ENCODE measurements at regions not wholly inside any gene's neighbourhood (a gene's known extent, or its start where the extent isn't known, plus 50 kb on each side); places are given as distances from the start of the nearest gene placed in this dataset.

DNA sequence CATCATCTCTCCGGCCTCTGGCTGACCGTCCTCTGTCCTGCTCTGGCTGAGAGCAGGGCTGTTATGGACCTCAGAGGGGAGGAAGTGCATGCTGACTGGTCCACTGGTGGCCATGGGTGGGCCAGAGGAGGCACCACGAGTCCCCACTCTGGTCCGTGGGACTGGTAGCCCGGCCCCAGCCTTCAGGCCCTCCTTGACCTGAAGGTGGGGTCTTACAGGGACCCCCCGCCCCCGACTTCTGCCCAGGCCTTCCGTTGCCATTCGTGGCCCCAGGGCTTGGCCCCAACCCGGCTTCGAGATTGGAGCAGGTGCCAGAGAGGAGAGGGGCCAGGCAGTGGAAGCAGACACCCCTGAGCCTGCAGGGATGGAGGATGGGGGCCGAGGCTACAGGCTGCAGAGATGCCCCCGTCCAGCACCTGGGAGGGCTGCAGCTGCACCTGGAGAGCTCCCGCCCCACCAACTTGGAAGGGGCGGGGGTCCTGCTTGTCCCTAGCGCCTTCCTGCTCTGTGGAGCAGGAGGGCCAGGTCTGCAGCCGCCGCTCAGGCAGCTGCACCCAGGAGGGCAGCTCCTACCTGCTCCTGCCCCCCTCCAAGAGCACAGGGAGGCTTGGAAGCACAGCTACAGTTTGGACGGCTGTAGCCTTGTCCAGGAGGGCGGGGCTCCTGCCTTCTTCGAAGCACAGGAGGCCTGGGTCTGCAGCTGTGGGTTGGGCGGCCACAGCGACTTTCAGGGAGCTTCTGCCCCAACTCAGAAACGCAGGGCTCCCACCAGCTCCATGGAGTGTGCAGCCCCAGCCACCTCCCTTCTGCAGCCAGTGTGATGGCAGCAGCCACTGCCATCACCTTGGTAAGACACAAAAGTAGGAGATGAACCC lies 142.5 kb downstream of the KLF13 start:
- Mint-ChIP-seq H3K36me3 (ENCODE audit: low read depth) (no peaks in the 10 kb centered on the region), H3K4me3 (no peak overlapping the region), H3K27me3 (ENCODE audit: insufficient read depth) (peaks cover 4% of the 10 kb centered on the region), H3K27ac (no peak overlapping the region), H3K9me3 (no peaks in the 10 kb centered on the region), H3K4me1 (no peaks in the 10 kb centered on the region)
- peak; percentile 28 for DNase-seq
- no peak overlapping the region for H3K9ac ChIP-seq (ENCODE audit: extremely low read depth, low read length, poor library complexity, severe bottlenecking)
- WGBS, 2 experiments (ENCODE audit: insufficient coverage in 1 of 2, insufficient read length in 1 of 2) = 91 to 92% methylated on average over 9 to 24 of the region's 24 CpGs
- no peaks in the 10 kb centered on the region for H3K4me1 ChIP-seq (ENCODE audit: control insufficient read depth, insufficient read depth, low read length)
- H3K4me3 ChIP-seq (ENCODE audit: low read length) = no peak overlapping the region
- no peaks in the 10 kb centered on the region for H3K9me3 ChIP-seq (ENCODE audit: control insufficient read depth, low read length)
- H3K27ac ChIP-seq (ENCODE audit: low read depth, low read length) = no peak overlapping the region
- no peak for TF ChIP-seq CTCF (conservative IDR thresholded peaks at IDR 0.05)
- no peaks in the 10 kb centered on the region for H3K27me3 ChIP-seq (ENCODE audit: control insufficient read depth, insufficient read depth, low read length, poor library complexity, severe bottlenecking)
- no peaks in the 10 kb centered on the region for H3K36me3 ChIP-seq (ENCODE audit: control insufficient read depth, insufficient read depth, low read length)

DNA sequence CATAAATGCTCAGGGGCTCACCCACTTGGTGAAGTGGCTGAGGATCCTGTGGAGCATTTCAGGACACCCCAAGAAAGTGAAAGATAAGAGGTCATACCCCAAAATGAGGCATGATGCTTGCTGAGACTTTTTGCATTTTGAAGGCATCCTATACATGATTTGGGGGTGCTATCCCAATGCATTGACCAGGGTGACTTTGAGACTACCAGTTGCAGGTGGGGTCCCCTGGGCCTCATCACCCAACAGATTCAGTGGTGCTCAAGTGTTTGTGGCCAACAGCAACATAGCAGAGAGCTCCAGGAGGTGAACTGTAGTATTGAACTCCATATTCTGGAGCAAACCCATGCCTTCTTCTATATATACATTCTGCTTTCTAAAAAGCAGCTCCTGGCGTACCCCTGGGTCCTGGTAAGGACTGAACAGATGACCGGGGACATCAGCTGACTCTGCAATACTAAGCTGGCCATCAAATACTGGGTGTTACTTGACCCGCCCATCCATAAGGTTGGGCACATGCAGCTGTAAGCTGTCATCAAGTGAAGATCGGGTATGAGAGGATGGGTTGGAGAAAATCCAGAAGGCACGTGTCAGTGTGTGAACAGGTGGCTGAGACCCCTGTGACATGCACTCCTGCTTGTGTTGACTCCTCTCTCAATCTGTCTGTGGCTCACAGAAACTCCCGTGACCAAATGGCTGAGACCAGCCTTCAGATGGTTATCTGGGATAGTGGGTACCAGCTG lies 143.3 kb downstream of the KLF13 start:
- no peak overlapping the region for H3K27ac ChIP-seq (ENCODE audit: low read depth, low read length)
- no peaks in the 10 kb centered on the region for H3K4me1 ChIP-seq (ENCODE audit: control insufficient read depth, insufficient read depth, low read length)
- Mint-ChIP-seq H3K4me3 (no peak overlapping the region), H3K36me3 (ENCODE audit: low read depth) (no peaks in the 10 kb centered on the region), H3K9me3 (no peaks in the 10 kb centered on the region), H3K4me1 (no peaks in the 10 kb centered on the region), H3K27ac (no peak overlapping the region), H3K27me3 (ENCODE audit: insufficient read depth) (peaks cover 4% of the 10 kb centered on the region)
- H3K27me3 ChIP-seq (ENCODE audit: control insufficient read depth, insufficient read depth, low read length, poor library complexity, severe bottlenecking) = no peaks in the 10 kb centered on the region
- no peak overlapping the region for H3K9ac ChIP-seq (ENCODE audit: extremely low read depth, low read length, poor library complexity, severe bottlenecking)
- WGBS, 2 experiments (ENCODE audit: insufficient coverage in 1 of 2, insufficient read length in 1 of 2) = 90 to 94% methylated on average over 3 to 6 of the region's 6 CpGs
- no peak for DNase-seq
- H3K9me3 ChIP-seq (ENCODE audit: control insufficient read depth, low read length) = no peaks in the 10 kb centered on the region
- H3K36me3 ChIP-seq (ENCODE audit: control insufficient read depth, insufficient read depth, low read length) = no peaks in the 10 kb centered on the region
- no peak for TF ChIP-seq CTCF (conservative IDR thresholded peaks at IDR 0.05)
- no peak overlapping the region for H3K4me3 ChIP-seq (ENCODE audit: low read length)

- Mint-ChIP-seq H3K4me3 (no peak overlapping the region), H3K27ac (no peak overlapping the region), H3K36me3 (ENCODE audit: low read depth) (no peaks in the 10 kb centered on the region), H3K27me3 (ENCODE audit: insufficient read depth) (peaks cover 4% of the 10 kb centered on the region), H3K4me1 (peaks cover 2% of the 10 kb centered on the region), H3K9me3 (no peaks in the 10 kb centered on the region)
- DNase-seq = peak; percentile 17
- H3K9me3 ChIP-seq (ENCODE audit: control insufficient read depth, low read length) = no peaks in the 10 kb centered on the region
- no peak overlapping the region for H3K9ac ChIP-seq (ENCODE audit: extremely low read depth, low read length, poor library complexity, severe bottlenecking)
- no peaks in the 10 kb centered on the region for H3K4me1 ChIP-seq (ENCODE audit: control insufficient read depth, insufficient read depth, low read length)
- 67 to 87% methylated on average over 2 of the region's 2 CpGs for WGBS, 2 experiments (ENCODE audit: insufficient coverage in 1 of 2, insufficient read length in 1 of 2)
- H3K27ac ChIP-seq (ENCODE audit: low read depth, low read length) = no peak overlapping the region
- H3K4me3 ChIP-seq (ENCODE audit: low read length) = no peak overlapping the region
- no peaks in the 10 kb centered on the region for H3K36me3 ChIP-seq (ENCODE audit: control insufficient read depth, insufficient read depth, low read length)
- no peaks in the 10 kb centered on the region for H3K27me3 ChIP-seq (ENCODE audit: control insufficient read depth, insufficient read depth, low read length, poor library complexity, severe bottlenecking)
- TF ChIP-seq CTCF (conservative IDR thresholded peaks at IDR 0.05) = no peak
Measured at GRCh38 chr15:31470756-31471155, 144.1 kb downstream of the KLF13 start.

Data from endodermal cell (in vitro differentiated cells).